OCI-LY3 (cell line): ENCODE measurements at regions not wholly inside any gene's neighbourhood (a gene's known extent, or its start where the extent isn't known, plus 50 kb on each side); places are given as distances from the start of the nearest gene placed in this dataset.

ENCODE experiments used
- H2AFZ ChIP-seq: fragments of 200-600, 300-600 bp; shearing (Covaris generic); 2 replicates; pipeline ENCODE4 v1.6.0; 2014; ENCODE audit warnings: antibody characterized with exemption, low read depth, low read length
- H3K27ac ChIP-seq: fragments of 200-600, 300-600 bp; sonication (generic); 2 replicates; pipeline ENCODE4 v1.5.1; 2014; ENCODE audit warnings: mild to moderate bottlenecking, low read length, moderate library complexity, mixed read lengths
- H3K27me3 ChIP-seq: fragments of 200-600, 300-600 bp; sonication (generic); 2 replicates; pipeline ENCODE4 v1.6.1; 2014; ENCODE audit warnings: low read depth, low read length, mixed read lengths
- H3K36me3 ChIP-seq: fragments of 200-600, 300-600 bp; sonication (generic); replicated peaks from 2 replicates; pipeline ENCODE3; 2014; ENCODE audit warnings: low read depth, low read length, mixed read lengths
- H3K4me1 ChIP-seq: fragments of 300-600, 200-600 bp; sonication (generic); 2 replicates; pipeline ENCODE4 v1.6.1; 2014; ENCODE audit warnings: low read length, mixed read lengths
- H3K4me2 ChIP-seq: fragments of 200-600, 300-600 bp; sonication (generic); 2 replicates; pipeline ENCODE4 v1.6.1; 2014; ENCODE audit warnings: low read length, mixed read lengths
- H3K4me3 ChIP-seq: fragments of 300-600, 200-600 bp; sonication (generic); 2 replicates; pipeline ENCODE4 v1.5.1; 2014; ENCODE audit warnings: antibody characterized with exemption, mild to moderate bottlenecking, low read length, moderate library complexity
- H3K79me2 ChIP-seq: fragments of 300-600, 200-600 bp; shearing (Covaris generic); 2 replicates; pipeline ENCODE4 v1.6.1; 2014; ENCODE audit warnings: mild to moderate bottlenecking, low read length, mixed read lengths
- H3K9ac ChIP-seq: fragments of 300-600, 200-600 bp; shearing (Covaris generic); 2 replicates; pipeline ENCODE4 v1.6.0; 2014; ENCODE audit warnings: mild to moderate bottlenecking, low read length, moderate library complexity
- H3K9me3 ChIP-seq: fragments of 200-600, 300-600 bp; shearing (Covaris generic); 2 replicates; pipeline ENCODE4 v1.6.1; 2014; ENCODE audit warnings: low read length, mixed read lengths; ENCODE audit not compliant: insufficient read depth
- H4K20me1 ChIP-seq: fragments of 200-600, 300-600 bp; sonication (generic); 2 replicates; pipeline ENCODE4 v1.6.1; 2016; ENCODE audit warnings: low read length, mixed read lengths; ENCODE audit not compliant: insufficient read depth
- EZH2phosphoT487 ChIP-seq: fragments of 200-600 bp; shearing (Covaris generic); IDR thresholded peaks from 2 replicates; pipeline ENCODE4 v1.6.1; 2018; ENCODE audit warnings: antibody characterized with exemption, mixed run types, low read depth
- TF ChIP-seq, protein P1 (sequence below): fragments of 200-600, 300-600 bp; sonication (generic); IDR thresholded peaks from 2 replicates; pipeline ENCODE4 v1.5.1; 2014; ENCODE audit warnings: antibody characterized with exemption, low read length, low read depth

DNA sequence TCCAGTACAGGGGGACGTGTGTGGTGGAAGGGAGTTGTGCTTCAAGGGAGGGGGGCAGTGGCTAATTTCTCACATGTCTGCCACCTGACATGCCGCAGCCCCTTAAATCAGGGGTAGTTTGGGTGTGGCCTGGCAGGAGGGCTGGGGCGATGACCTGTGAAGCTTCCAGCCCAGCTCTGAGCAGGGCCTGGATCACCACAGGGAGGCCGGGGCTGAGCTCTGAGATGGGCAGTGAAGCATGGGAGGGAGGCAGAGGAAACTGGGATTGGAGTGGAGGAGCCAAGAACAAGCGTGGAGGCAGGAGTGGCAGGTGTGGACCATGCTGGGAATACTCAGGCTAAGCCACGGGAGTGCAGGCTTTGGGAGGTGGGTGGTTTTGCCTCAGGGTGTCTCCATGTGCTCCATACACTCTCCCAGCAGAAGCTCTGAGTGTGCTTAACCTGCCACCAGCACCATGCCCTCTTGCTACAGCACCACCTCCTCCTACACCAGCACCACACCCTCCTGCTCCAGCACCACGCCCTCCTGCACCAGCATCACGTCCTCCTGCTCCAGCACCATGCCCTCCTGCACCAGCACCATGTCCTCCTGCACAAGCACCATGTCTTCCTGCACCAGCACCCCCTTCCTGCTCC, 99.3 kb upstream of the SHH start:
- no peaks in the 10 kb centered on the region for H3K9me3 ChIP-seq

DNA sequence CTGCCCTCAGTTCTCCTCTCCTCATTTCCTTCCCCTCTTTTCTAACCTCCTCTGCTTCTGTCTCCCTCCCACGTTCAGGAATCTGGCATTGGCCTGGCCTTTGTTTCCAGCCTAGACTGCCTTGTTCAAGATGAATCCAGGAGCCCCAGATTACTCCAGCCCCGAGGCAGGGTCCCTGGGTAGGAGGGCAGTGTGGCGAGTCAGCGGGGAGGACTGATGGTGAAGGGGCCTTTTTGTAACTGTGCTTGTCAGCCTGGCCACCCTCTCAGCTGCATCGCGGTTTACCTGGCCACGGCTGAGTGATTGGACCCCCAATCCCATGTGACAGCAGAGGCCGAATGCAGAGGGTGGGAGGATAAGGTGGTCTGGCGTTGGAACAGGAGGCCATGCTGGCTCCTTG, 96.1 kb upstream of the SHH start:
- no peaks in the 10 kb centered on the region for H3K79me2 ChIP-seq
- peaks cover 3% of the 10 kb centered on the region for H3K27me3 ChIP-seq
- H4K20me1 ChIP-seq = no peaks in the 10 kb centered on the region
- no peak overlapping the region for H3K4me2 ChIP-seq
- no peaks in the 10 kb centered on the region for H3K36me3 ChIP-seq
- no peak overlapping the region for H3K4me3 ChIP-seq
- no peak overlapping the region for H3K9ac ChIP-seq
- no peaks in the 10 kb centered on the region for H3K4me1 ChIP-seq
- TF ChIP-seq, protein P1, sequence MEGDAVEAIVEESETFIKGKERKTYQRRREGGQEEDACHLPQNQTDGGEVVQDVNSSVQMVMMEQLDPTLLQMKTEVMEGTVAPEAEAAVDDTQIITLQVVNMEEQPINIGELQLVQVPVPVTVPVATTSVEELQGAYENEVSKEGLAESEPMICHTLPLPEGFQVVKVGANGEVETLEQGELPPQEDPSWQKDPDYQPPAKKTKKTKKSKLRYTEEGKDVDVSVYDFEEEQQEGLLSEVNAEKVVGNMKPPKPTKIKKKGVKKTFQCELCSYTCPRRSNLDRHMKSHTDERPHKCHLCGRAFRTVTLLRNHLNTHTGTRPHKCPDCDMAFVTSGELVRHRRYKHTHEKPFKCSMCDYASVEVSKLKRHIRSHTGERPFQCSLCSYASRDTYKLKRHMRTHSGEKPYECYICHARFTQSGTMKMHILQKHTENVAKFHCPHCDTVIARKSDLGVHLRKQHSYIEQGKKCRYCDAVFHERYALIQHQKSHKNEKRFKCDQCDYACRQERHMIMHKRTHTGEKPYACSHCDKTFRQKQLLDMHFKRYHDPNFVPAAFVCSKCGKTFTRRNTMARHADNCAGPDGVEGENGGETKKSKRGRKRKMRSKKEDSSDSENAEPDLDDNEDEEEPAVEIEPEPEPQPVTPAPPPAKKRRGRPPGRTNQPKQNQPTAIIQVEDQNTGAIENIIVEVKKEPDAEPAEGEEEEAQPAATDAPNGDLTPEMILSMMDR = no peak
- no peak for TF ChIP-seq EZH2phosphoT487
- H3K27ac ChIP-seq = no peak overlapping the region
- H3K9me3 ChIP-seq = no peaks in the 10 kb centered on the region
- no peak overlapping the region for H2AFZ ChIP-seq

More for the DNA sequence above, 99.3 kb upstream of the SHH start:
- H3K27me3 ChIP-seq = no peaks in the 10 kb centered on the region; the same call in none of the 2 replicates
- TF ChIP-seq, protein P1 = no peak
- no peak for TF ChIP-seq EZH2phosphoT487
- no peak overlapping the region for H3K4me2 ChIP-seq
- no peaks in the 10 kb centered on the region for H3K4me1 ChIP-seq
- H3K79me2 ChIP-seq = no peaks in the 10 kb centered on the region
- H3K36me3 ChIP-seq = no peaks in the 10 kb centered on the region
- no peak overlapping the region for H2AFZ ChIP-seq
- H3K4me3 ChIP-seq = no peak overlapping the region
- no peak overlapping the region for H3K9ac ChIP-seq
- H4K20me1 ChIP-seq = no peaks in the 10 kb centered on the region
- H3K27ac ChIP-seq = no peak overlapping the region

DNA sequence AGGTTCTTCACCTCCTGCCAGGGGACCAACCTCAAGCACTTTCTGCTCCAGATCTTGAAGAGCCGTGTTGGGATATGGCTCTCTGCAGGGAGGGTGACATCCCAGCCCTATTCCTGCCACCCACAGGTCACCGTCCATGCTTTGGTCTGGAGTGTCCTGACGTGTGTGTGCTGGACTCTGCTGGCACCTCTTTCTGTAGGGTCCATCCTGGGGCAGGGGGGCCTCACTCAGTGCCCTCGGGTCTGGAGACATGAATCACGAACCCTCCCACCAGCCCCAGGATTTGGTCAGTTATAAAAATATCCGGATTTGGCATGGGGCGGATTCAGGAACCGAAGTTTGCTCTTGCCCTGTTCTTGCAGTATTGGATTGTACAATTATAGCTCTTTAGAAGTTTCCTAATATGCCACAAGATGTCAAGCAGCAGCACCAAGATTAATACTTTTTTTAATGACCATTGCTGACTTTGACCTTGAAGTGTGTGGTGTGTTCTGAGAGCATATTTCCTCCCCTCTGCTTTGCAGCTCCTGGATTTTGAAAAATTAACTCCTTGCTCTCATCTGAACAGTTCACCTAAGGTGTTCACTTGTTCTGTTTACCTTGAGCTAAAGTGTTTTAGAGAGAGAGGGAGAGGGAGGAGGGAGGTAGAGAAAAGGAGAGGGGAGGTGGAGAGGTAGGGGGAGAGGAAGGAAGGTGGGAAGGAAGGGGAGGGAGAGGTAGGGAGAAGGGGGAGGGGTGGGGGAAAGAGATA, 95.4 kb upstream of the SHH start:
- no peak overlapping the region for H3K4me3 ChIP-seq

DNA sequence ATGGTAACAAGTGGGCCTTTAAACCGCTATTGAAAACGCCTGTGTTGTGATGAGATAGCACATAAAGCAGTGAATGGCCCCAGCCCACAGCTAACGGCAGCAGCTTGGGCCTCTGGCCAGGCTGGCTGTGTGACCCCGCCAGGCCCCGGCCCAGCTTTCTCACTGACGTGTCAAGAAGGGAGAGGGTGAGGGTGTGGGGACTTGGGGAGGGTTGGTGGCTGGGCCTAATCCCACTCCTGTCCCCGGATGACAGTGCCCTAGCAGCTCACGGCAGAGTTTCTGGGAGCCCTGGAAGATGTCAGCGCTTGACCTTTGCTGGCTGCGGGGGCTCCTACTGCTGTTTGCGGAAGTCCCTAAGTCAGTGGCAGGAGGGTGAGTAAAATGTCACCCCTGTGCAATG, 88.9 kb upstream of the SHH start:
- no peak overlapping the region for H3K27ac ChIP-seq
- H3K9me3 ChIP-seq = no peaks in the 10 kb centered on the region
- no peak overlapping the region for H2AFZ ChIP-seq
- no peak overlapping the region for H3K4me3 ChIP-seq
- TF ChIP-seq EZH2phosphoT487 = no peak
- TF ChIP-seq, protein P1 = no peak
- no peaks in the 10 kb centered on the region for H3K4me1 ChIP-seq
- H3K9ac ChIP-seq = no peak overlapping the region
- no peaks in the 10 kb centered on the region for H3K79me2 ChIP-seq
- H4K20me1 ChIP-seq = no peaks in the 10 kb centered on the region
- no peak overlapping the region for H3K4me2 ChIP-seq
- H3K27me3 ChIP-seq = peaks cover 19% of the 10 kb centered on the region; the same call in 1 of the 2 replicates
- H3K36me3 ChIP-seq = no peaks in the 10 kb centered on the region

More for the DNA sequence above, 95.4 kb upstream of the SHH start:
- Histone ChIP-seq H4K20me1 (no peaks in the 10 kb centered on the region), H3K9ac (no peak overlapping the region), H3K27ac (no peak overlapping the region), H3K4me1 (no peaks in the 10 kb centered on the region), H3K79me2 (no peaks in the 10 kb centered on the region), H2AFZ (no peak overlapping the region), H3K4me2 (no peak overlapping the region), H3K36me3 (no peaks in the 10 kb centered on the region), H3K27me3 (peaks cover 3% of the 10 kb centered on the region), H3K9me3 (no peaks in the 10 kb centered on the region)
- TF ChIP-seq, protein P1 = no peak
- no peak for TF ChIP-seq EZH2phosphoT487
